UCSD-AML1 (cell line): ENCODE measurements at regions not wholly inside any gene's neighbourhood (a gene's known extent, or its start where the extent isn't known, plus 50 kb on each side); places are given as distances from the start of the nearest gene placed in this dataset.
"Not testable (repeated sequence)": the region's sequence is repeated elsewhere in the genome, so short reads cannot be mapped to it uniquely, and the experiment has no call there.

Experiments
- DNase-seq: peaks from one replicate; lab custom pipeline; 2025; ENCODE audit not compliant: unreplicated experiment; lab: John Stamatoyannopoulos, UW

DNA sequence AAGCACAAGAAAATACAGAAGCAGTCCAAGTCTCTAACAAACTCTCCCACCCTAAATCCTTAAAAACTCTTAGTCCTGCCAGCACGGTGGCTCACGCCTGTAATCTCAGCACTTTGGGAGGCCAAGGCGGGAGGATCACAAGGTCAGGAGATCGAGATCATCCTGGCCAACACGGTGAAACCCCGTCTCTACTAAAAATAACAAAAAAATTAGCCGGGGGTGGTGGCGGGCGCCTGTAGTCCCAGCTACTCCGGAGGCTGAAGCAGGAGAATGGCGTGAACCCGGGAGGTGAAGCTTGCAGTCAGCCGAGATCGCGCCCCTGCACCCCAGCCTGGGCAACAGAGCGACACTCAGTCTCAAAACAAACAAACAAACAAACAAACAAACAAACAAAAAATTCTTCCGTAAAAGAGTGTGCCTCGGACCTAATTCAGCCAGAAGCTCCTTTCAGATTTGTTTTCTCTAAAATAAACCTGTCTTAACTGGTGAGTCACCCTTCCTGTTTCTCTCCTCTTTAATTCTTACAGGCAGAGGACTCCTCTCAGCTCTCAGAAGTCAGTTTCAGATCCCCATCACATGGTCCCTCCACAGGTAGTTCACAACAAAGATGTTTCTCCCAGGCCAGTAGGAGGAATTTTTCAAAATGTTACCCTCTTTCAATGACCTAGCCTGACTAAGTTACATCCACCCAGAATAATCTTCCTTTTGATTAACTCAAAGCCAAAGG lies 953.2 kb downstream of the STIM2 start:
- DNase-seq = not testable (repeated sequence)

DNA sequence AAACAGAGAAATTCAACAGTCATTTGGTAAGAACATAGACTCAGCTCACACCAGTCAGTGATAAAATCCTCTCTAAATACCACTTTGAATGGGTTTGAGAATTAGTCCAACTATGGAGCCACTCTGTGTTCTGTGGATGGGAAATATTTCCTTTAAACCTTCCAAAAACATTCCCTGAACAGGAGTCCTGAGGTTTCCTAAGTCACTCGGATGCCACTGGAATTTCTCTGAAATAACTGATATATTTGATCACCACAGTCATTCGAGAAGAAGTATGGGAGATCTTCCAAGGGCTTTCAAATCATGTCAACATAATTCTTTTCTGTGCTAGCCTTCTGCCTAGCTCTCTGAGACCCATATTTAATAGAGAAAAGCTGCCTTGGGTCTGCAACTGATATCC lies 958.6 kb downstream of the STIM2 start:
- no peak for DNase-seq

DNA sequence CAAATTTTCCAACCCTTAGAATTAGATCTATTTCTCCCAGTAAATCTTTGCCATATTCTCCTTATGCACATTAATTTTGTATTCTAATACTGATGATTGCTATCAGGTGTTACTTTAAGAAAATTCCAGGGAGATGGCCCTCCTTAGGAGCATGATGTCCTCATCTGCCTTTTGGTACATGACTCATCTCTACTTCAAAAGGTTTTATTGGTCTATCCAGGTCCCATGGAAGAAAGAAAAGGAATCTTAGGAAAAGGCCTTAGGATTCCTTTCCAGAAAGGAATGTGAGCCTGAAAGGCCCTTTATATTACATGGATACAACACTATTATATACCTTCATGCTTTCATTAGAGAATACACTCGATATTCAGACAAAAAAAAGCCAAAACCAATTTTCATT lies 968.2 kb downstream of the STIM2 start:
- no peak for DNase-seq

DNA sequence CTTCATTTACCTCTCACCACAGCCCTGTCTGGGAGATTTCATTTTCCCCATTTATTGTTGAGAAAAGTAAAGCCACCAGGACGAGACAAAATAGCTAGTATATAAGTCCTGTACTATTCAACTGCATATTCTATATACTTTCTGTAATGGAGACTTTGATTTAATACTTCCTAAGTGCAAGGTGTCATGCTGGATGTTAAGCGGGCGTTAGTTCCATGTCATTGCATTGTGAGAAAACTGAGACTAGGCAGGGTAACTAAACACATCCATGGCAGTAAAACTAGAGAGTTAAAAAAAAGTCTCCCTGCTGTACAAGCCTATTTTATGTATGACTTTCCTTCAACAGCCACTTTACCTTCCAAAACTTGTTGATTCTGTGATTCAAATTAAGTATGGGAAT lies 969.6 kb downstream of the STIM2 start:
- no peak for DNase-seq

DNA sequence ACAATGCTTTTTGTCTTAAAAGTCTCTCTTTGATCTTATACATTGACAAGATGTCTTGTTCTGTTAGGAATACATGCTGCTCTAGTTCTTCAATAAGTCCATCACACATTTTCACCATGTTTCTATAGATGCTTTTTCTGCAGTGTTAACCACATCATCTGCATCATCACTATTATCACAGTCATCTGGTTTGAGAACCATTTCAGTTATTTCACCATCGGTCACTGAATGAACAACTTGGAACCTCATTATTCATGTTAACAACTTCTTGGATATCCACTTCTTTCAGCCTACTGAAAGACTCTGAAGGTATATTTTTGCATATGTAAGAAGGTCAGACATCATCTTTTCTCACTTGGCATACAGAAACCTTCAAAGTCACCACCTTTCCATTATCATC lies 975.2 kb downstream of the STIM2 start:
- no peak for DNase-seq

DNA sequence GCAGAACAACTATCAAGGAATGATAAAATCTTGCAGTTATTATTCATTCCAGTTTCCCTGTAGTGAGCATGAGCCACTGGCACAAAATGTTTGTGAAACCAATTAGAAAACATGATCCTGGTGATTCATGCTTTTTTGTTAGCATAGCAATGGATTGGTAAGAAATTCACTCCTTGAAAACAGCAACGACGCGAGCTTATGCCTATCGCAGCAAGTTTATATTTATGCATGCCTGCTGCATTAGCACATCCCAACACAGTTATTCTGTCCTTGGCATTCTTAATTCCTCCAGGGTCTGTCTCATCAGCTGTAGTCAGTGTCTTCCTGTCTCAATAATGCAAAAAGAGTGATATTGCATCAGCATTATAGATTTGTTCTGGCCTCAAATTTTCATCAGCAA lies 975.9 kb downstream of the STIM2 start:
- no peak for DNase-seq

DNA sequence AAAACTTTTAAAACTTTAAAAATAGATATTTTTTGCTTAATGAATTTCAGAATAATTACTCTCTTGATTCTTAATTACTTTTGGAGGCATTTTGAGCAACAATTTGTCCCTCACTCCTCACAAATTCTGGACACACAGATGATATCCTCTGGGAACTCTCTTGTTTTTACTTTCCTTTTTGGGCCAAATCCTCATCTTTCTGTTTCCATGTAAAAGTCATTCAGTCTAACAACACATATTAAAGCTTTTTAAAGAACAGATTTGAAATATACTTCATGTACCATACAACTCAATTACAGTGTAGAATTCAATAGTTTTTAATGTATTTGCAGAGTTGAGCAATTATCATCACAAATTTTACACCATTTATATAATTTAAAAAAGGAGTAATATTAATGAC lies 983.1 kb downstream of the STIM2 start:
- no peak for DNase-seq

DNA sequence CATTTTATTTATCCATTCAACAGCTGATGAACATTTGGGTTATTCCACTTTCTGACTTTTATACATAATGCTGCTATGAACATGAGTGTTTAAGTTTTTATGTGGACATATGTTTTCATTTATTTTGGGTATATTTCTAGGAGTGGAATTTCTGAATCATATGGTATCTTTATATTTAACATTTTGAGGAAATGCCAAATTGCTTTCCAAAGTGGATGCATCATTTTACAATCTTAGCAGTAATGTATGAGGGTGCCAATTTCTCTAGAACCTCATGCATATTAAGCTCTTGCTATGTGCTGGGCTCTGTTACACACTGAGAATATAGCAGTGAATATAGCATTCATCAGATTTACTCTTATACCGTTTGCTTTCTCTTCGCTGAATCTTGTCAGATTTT lies 983.7 kb downstream of the STIM2 start:
- DNase-seq = no peak

DNA sequence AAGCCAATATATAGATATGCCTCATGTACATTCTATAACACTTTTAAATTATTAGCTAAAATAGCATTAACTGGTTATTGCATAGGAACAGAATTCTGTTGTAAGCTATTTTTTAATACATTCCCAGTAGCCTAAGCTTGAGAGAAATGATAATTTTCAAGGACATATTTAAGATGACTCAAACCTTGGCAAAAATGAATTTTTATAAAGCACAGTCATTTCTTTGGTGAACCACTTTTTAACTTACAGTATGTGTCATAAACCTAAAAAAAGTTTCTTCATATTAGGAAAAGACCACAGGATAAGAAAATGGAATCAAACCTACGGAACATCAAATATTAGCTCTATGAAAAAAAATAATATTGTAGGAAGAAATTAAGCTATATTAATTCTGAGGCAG lies 986.3 kb downstream of the STIM2 start:
- no peak for DNase-seq

DNA sequence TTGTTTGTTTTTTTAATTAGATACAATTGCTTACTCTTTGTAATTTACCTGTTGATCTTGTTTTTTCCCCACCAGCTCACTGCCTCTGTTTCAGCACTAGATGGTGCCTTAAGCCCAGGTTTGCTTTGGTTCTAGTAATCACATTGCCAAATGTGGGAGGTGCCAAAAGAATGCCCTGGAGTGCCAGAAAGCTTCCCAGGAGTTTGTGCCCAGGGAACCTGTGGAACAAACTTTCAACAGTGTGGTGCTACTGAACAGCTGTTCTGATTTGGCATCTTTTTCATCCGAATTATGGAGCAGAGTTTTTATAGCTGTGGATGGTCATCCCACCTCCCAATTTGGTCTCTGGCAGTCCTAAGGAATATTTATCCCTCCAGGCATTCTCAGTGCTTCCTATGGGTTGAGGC lies 1000.7 kb downstream of the STIM2 start:
- DNase-seq = no peak

DNA sequence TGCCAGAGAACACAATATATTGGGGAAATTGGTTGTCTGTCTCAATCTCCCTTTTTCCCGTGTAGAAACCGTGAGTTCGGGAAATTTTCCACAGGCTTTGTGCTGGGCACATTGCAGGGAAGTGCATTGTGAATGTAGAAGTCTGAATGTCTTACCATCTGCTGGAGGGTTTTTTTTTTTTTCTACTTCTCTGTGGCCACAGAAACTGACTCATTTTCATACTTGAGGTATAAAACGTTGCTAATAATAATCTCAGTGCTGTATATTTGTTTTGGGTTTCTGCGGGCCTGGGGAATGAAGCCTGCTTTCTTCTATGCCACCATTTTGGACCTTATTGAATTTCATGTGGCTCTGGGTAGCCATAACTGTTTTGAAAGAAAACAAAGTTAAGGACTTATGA lies 1001.2 kb downstream of the STIM2 start:
- no peak for DNase-seq

DNA sequence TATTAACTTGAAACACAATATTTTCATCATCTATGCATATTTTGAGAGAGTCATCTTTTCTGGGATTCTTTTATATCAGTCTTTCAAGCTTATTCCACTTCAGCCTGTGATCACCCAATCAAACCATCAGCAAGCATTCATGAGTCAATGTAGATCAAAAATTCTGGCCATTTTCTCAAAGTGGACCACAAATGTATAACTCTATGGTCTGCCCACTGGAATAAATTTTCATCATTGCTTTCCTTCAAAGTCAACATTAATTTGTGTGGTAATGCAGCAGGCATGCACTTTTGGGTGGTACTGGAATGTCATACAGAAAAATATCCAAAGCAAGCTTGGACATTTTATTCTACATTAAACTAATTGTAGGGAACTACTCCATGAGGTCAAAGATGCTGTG lies 1013.0 kb downstream of the STIM2 start:
- no peak for DNase-seq

DNA sequence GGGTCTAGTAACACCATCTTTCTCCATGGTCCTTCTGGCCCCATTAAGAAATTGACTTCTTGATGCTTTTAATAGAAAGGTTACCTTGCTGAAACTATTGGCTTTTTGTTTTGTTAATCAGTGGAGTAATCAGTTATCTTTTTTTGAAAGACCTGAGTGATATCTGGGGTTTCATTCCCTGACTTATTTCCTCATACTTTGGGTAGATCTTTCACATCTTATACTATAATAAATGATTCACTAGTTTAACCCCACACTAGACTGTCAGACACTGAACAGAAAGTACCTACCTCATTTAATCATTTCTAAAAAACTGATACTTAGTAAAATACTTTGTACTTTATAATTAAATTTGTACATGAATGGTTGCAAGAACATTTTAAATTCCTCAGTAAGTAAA lies 1021.1 kb downstream of the STIM2 start:
- DNase-seq = no peak

DNA sequence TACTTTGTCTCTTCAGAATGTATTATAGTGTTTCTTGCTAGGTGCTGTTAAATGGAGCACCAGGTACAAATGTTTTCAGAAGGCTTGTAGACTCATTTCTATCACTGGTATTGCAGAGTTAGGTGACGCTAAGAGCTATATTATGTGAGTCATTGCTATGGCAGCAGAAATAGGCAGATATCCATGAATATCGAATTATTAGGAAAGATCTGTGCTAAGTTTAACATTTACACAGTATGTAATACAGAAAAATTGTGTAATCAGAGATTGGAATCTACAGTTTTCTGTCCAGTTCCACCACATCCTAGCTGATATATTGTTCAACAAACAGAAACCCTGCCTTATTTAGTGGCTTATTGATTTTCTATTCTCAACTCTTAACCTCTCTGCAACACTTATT lies 1025.5 kb downstream of the STIM2 start:
- DNase-seq = no peak

DNA sequence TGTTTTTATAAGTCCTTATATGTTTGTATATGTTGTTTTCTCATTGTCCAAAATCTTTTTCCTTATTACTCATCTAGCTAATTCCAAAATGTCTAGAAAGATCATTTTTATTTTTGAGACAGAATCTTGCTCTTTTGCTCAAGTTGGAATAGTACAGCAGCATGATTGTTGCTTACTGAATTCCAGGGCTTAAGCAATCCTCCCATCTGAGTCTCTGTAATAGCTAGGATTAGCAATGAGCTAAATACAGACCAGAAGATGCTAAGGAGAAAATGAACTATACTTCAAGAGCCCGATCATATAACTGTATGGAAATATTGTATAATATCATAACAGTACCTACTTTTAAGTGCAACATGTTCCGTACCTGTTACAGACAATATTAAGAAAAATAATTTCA lies 1027.0 kb downstream of the STIM2 start:
- no peak for DNase-seq

DNA sequence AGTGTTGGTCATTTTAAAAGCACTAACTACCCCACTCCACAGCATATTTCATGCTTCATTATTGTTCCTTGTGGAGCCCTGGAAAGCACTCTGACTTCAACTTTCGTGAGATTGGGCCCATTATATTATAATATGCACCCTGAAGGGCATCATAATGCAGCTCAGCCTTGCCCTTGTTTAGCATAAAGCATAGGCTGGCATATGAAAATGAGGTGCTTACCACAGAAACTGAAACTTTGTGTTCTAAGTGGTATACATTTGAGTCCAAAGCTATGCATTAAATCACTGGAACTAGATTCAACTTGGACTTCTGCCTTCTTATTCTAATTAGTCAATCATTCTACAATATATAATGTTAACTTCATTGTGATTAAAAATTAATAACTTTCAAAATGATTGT lies 1027.9 kb downstream of the STIM2 start:
- no peak for DNase-seq

DNA sequence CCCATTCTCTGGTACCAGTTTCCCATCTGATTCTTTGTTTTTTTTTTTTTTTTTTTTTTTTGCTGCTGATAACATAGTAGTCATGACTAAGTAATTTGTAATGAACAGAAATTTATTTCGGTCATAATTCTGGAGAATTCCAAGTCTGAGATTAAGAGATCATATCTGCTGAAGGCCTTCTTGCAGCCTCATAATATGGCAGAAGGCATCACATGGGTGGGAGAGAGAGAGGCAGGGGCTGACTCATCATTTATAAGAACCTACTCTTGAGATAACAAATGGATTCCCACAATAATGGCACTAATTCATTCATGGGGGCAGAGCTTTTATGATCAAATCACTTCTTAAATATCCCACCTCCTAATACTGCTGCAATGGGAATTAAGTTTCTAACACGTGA lies 1034.3 kb downstream of the STIM2 start:
- no peak for DNase-seq

DNA sequence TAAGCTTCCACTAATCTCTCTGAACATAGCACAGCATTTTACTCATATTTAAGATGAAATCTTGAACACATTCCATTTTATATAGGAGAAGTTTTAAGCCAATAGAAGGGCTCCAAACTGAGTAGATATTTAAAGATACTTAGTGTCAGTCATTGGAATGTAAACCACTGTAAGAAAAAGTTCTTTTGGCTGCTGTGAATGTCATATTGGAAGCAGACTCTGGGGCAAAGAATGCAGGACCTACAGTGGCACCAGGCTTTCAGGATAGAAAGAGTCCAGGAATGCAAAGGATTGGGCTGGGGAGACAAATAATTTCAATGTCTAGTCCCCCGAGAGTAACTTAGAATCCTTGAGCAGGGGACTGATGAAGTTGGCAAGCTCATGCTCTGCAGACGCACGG lies 1047.7 kb downstream of the STIM2 start:
- DNase-seq = no peak

DNA sequence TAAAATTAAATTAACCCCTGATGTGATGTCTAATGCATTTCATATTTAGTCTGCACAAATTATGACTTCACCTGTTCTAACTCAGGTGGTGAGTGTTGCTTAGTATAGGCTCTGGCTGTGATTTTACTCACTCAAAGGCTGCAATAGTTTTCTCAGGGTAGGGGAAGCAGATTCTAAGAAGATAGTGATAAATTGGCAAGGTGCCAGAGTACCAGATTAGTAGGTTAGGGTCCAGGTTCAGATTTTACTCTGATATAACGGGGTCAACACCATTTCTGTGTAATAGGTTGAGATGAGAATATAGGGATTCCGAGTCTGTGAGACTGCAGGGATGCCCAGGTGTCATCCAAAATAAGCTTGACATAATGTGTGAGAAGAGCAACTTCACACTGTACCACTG lies 1049.6 kb downstream of the STIM2 start:
- no peak for DNase-seq

DNA sequence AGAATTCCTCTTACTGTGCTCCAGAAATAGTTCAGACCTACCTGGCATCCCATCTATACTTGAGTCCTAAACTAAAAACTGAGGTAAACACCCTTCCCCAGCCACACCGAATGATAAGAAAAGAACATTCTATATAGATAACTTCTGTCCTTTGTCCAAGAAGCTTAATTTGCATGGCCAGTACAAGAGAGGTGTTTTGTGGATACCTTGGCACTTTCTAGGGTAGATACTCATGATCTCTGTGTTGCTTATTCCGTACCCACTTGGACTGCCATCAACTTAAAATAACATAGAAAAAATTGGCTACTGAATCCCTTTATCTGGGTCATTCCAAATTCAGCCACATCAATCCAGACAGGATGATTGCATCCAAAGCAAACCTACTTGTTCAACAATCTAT lies 1050.4 kb downstream of the STIM2 start:
- no peak for DNase-seq

DNA sequence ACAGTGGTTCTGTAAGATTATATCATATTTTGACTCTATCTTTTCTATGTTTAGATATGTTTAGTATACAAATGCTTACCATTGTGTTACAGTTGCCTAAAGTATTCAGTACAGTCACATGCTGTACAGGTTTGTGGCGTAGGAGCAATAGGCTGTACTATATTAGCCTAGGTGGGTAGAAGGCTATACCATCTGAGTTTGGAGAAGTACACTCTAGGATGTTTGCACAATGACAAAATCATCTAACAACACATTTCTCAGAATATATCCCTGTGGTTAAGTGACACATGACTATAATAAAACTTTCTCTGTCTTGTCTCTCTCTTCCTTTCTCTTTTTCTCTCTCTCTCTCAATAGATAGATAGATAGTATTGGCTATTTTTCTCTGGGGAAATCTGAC lies 1053.1 kb downstream of the STIM2 start:
- no peak for DNase-seq

DNA sequence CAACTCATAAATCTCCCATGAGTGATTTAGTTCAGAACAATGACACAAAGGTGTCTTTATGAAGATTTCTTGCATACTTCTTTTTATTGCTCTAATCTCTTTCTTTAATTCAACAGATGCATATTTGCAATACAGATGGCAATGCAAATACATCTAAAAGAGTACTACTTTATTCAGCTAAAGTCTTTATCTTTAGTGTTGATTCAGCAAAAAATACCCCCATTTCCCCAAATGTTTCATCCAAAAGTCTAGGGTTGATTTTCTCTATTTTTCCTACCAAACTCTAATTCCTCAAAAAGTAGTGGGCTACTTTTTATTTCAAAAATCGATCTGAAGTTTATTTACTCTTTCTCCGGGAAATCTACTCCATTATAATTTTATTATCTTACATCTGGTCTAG lies 1055.2 kb downstream of the STIM2 start:
- no peak for DNase-seq

DNA sequence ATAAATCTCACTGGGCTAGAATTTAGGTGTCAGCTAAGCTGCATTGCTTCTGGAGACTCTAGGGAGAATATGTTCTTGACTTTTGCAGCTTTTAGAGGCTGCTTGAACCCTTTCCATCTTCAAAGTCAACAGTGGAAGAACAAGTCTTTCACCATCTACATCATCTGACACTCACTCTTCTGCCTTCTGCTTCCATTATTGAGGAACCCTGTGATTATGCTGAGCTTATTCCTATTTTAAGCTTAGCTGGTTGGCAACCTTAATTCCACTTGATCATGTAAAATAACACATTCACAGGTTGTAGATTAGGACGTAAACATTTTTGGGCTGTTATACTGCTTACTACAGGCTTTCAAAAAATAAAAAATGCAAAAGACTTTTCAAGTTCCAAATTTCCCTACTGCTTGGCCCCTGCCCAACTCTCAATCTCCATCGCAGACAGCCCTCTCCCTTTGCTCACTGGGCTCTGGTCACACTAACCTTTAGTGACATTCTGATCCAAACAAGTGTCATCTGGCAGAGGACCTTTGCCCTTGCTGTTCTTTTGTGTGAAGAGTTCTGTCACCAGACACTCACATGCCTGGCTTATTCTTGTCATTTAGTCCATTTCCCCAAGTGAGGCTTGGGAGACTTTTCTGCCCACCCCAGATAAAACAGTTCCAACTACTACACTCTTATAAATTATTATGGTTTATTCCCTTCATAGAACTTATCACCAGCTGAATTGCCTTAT lies 1056.0 kb downstream of the STIM2 start:
- no peak for DNase-seq
